GM23248 (cell line): ENCODE measurements at regions not wholly inside any gene's neighbourhood (a gene's known extent, or its start where the extent isn't known, plus 50 kb on each side); places are given as distances from the start of the nearest gene placed in this dataset.

Source experiments
- DNase-seq: peaks from one replicate; pipeline ENCODE4 v3.0.0-alpha.2; 2015
- H2AFZ ChIP-seq: fragments of 200-600 bp; sonication (generic); 2 replicates; pipeline ENCODE4 v1.6.1; 2016; ENCODE audit warnings: antibody characterized with exemption
- H3F3A ChIP-seq: fragments of 200-600 bp; sonication (generic); 2 replicates; pipeline ENCODE4 v1.6.1; 2016; ENCODE audit warnings: mild to moderate bottlenecking, antibody characterized with exemption, mixed run types; ENCODE audit not compliant: insufficient read depth
- H3K27ac ChIP-seq: fragments of 200-600 bp; sonication (generic); 2 replicates; pipeline ENCODE4 v1.5.1; 2016; ENCODE audit warnings: mild to moderate bottlenecking
- H3K27me3 ChIP-seq: fragments of 200-600 bp; sonication (generic); replicated peaks from 2 replicates; pipeline ENCODE4 v1.6.1; 2016; ENCODE audit warnings: mild to moderate bottlenecking; ENCODE audit not compliant: insufficient read depth
- H3K36me3 ChIP-seq: fragments of 200-600 bp; sonication (generic); 2 replicates; pipeline ENCODE4 v1.6.1; 2016; ENCODE audit warnings: low read depth, mild to moderate bottlenecking
- H3K4me1 ChIP-seq: fragments of 200-600 bp; sonication (generic); 2 replicates; pipeline ENCODE4 v1.6.1; 2016; ENCODE audit warnings: mild to moderate bottlenecking; ENCODE audit not compliant: insufficient read depth
- H3K4me2 ChIP-seq: fragments of 200-600 bp; sonication (generic); one replicate; pipeline ENCODE4 v1.6.1; 2016; ENCODE audit warnings: mild to moderate bottlenecking; ENCODE audit not compliant: unreplicated experiment
- H3K4me3 ChIP-seq: fragments of 200-600 bp; sonication (generic); 2 replicates; pipeline ENCODE4 v1.5.1; 2016; ENCODE audit warnings: mild to moderate bottlenecking
- H3K79me2 ChIP-seq: fragments of 200-600 bp; sonication (generic); 2 replicates; pipeline ENCODE4 v1.6.1; 2016; ENCODE audit warnings: mild to moderate bottlenecking; ENCODE audit not compliant: insufficient read depth
- H3K9ac ChIP-seq: fragments of 200-600 bp; sonication (generic); 2 replicates; pipeline ENCODE4 v1.6.1; 2016; ENCODE audit warnings: mild to moderate bottlenecking
- H3K9me2 ChIP-seq: fragments of 200-600 bp; sonication (generic); 2 replicates; pipeline ENCODE4 v1.6.1; 2016; ENCODE audit warnings: mixed run types, mild to moderate bottlenecking, moderate library complexity; ENCODE audit not compliant: insufficient read depth
- H3K9me3 ChIP-seq: fragments of 200-600 bp; sonication (generic); one replicate; pipeline ENCODE4 v1.6.1; 2017; ENCODE audit warnings: low read depth
- H4K20me1 ChIP-seq: fragments of 200-600 bp; sonication (generic); 2 replicates; pipeline ENCODE4 v1.6.0; 2016; ENCODE audit not compliant: insufficient read depth
- EZH2 ChIP-seq: fragments of 200-600 bp; sonication (generic); IDR thresholded peaks from 2 replicates; pipeline ENCODE4 v1.6.1; 2018; ENCODE audit warnings: antibody characterized with exemption, mild to moderate bottlenecking; ENCODE audit not compliant: insufficient read depth, poor library complexity, severe bottlenecking
- EZH2phosphoT487 ChIP-seq: fragments of 200-600 bp; sonication (generic); IDR thresholded peaks from 2 replicates; pipeline ENCODE4 v1.6.1; 2018; ENCODE audit warnings: antibody characterized with exemption, moderate library complexity, mild to moderate bottlenecking, low read depth; ENCODE audit not compliant: insufficient read depth
- WGBS, 2 experiments: methylation state at CpG; one replicate each; pipeline ENCODE4 v1.1.6; 2015 to 2017; ENCODE audit warnings: low lambda C conversion rate in 2 of 2, low coverage in 1 of 2; ENCODE audit errors: missing lambda C conversion rate in 2 of 2; 5-methylcytosine and 5-hydroxymethylcytosine counted together
- in situ Hi-C: fragments of 300-500 bp; cut with MboI; formaldehyde crosslinking; loops from 2 replicates; pipeline ENCODE4 v1.15.0; 2020

DNA sequence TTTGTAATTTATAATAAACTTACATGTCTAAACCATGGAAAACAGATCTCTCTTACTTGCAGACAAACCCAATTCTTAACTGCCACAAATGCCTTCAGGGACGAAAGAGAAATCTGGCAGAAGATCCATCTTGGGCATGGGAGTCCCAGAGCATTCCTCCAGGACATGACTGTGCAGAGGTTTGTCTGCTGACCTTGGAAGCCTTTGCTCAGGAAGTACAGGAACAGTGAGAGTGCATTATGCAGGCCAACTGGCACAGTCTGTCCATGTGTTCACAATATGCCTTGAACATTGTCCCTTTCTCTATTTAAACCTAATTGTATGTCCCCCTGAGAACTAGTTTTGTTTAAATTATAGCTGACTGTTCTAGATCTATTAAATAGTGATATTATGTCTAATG lies 467.1 kb downstream of the ATP23 start:
- Histone ChIP-seq H3K9me3 (no peaks in the 10 kb centered on the region), H3K4me3 (no peak overlapping the region), H3K4me2 (no peak overlapping the region), H3K9me2 (no peaks in the 10 kb centered on the region), H4K20me1 (no peaks in the 10 kb centered on the region), H2AFZ (peak overlapping the region; percentile 48; the same call in 1 of the 2 replicates), H3K79me2 (no peaks in the 10 kb centered on the region), H3K27me3 (no peaks in the 10 kb centered on the region), H3K36me3 (no peaks in the 10 kb centered on the region), H3K4me1 (peaks cover 23% of the 10 kb centered on the region), H3K27ac (peak overlapping the region; percentile 18; the same call in 1 of the 2 replicates), H3K9ac (no peak overlapping the region), H3F3A (peaks cover 9% of the 10 kb centered on the region; the same call in 1 of the 2 replicates)
- TF ChIP-seq EZH2 = no peak
- no peak for TF ChIP-seq EZH2phosphoT487
- peak; percentile 54 for DNase-seq
- in situ Hi-C loops = no loop called here
- WGBS, 2 experiments = 0 to 20% methylated on average over 1 of the region's 1 CpG

DNA sequence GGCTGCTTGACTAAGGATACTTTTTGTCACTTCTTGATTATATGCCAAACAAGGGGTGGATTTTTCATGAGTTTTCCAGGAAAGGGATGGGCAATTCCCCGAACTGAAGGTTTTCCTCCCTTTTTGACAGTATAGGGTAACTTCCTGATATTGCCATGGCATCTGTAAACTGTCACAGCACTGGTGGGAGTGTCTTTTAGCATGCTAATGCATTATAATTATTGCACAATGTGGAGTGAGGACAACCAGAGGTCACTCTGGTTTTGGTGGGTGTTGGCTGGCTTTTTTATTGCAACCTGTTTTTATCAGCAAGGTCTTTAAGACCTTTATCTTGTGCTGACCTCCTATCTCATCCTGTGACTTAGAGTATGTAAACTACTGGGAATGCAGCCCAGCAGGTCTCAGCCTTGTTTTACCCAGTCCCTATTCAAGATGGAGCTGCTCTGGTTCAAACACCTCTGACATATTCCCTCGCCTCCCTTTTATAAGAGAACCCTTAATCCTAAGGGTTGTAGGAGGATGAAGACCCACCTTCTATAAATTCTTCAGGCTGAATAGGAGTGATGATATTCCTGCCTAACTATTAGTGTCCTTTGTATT lies 471.2 kb downstream of the ATP23 start:
- no peaks in the 10 kb centered on the region for H3K9me3 ChIP-seq
- H3K79me2 ChIP-seq = no peaks in the 10 kb centered on the region
- H3K27me3 ChIP-seq = no peaks in the 10 kb centered on the region
- H2AFZ ChIP-seq = no peak overlapping the region
- DNase-seq = peak; percentile 10
- H3K9me2 ChIP-seq = no peaks in the 10 kb centered on the region
- H3K36me3 ChIP-seq = no peaks in the 10 kb centered on the region
- 52 to 54% methylated on average over 2 of the region's 2 CpGs for WGBS, 2 experiments
- no peak overlapping the region for H3K4me3 ChIP-seq
- peaks cover 55% of the 10 kb centered on the region for H3K4me1 ChIP-seq
- no peak overlapping the region for H3K27ac ChIP-seq
- H3K9ac ChIP-seq = no peak overlapping the region
- no peaks in the 10 kb centered on the region for H4K20me1 ChIP-seq
- no peak for TF ChIP-seq EZH2phosphoT487
- no peak for TF ChIP-seq EZH2
- no peak overlapping the region for H3K4me2 ChIP-seq
- in situ Hi-C loops = no loop called here
- H3F3A ChIP-seq = peaks cover 41% of the 10 kb centered on the region

DNA sequence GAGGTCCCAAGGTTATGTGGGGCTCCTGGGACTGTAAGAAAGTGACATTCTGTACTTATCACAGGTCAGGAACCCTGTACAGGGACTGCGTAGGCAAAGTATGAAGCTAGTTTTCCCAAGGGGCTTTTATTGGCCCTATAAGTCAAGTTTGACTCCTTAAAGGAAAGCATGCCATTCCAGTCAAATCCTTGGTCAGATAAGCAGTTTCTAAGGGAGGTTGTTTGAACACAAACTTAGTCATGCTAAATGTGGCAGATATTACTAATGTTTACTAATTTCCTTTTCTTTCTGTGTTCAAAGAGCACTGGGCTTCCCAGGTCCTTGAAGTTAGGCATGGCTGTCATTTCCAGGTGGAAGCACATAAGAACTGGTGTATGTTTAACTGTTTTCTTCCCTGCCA lies 472.4 kb downstream of the ATP23 start:
- WGBS, 2 experiments = 0% methylated on average over 1 of the region's 1 CpG
- H3K9me2 ChIP-seq = no peaks in the 10 kb centered on the region
- peak overlapping the region; percentile 66 for H3K9ac ChIP-seq
- peak overlapping the region; percentile 55 for H3K4me2 ChIP-seq
- peak overlapping the region; percentile 96 for H3K27ac ChIP-seq
- H3K4me3 ChIP-seq = no peak overlapping the region
- H3K36me3 ChIP-seq = no peaks in the 10 kb centered on the region
- H3K9me3 ChIP-seq = no peaks in the 10 kb centered on the region
- in situ Hi-C loops = no loop called here
- DNase-seq = peak; percentile 85
- peaks cover 48% of the 10 kb centered on the region for H3K4me1 ChIP-seq
- H3K79me2 ChIP-seq = no peaks in the 10 kb centered on the region
- peaks cover 41% of the 10 kb centered on the region for H3F3A ChIP-seq
- H3K27me3 ChIP-seq = no peaks in the 10 kb centered on the region
- TF ChIP-seq EZH2phosphoT487 = no peak
- TF ChIP-seq EZH2 = no peak
- no peak overlapping the region for H2AFZ ChIP-seq
- H4K20me1 ChIP-seq = no peaks in the 10 kb centered on the region

DNA sequence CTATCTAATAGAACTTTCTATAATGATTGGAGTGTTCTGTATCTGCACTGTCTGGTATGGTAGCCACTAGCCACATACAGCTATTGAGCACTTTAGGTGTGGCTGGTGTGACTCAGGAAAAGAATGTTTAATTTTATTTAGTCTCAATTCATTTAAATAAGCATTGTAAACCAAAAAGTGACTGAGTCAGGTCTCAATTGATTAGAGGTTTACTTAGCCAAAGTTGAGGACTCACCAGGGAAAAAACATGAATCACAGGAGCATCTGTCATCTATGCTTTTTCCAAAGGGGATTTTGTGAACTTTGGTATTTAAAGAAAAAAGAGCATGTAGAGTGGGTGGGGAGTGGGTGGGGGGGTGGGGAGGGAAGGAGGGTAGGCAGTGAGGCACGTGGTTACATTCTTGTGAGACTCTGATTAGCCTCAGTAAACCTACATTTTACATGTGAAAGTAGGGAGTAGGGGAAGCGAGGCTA lies 473.1 kb downstream of the ATP23 start:
- H3K4me1 ChIP-seq = peaks cover 47% of the 10 kb centered on the region
- no peaks in the 10 kb centered on the region for H3K27me3 ChIP-seq
- peak overlapping the region; percentile 96 for H3K27ac ChIP-seq
- H3K9me2 ChIP-seq = no peaks in the 10 kb centered on the region
- no peaks in the 10 kb centered on the region for H4K20me1 ChIP-seq
- no peak for TF ChIP-seq EZH2
- no peaks in the 10 kb centered on the region for H3K79me2 ChIP-seq
- peak overlapping the region; percentile 66 for H3K9ac ChIP-seq
- H3F3A ChIP-seq = peaks cover 41% of the 10 kb centered on the region
- H3K4me3 ChIP-seq = no peak overlapping the region
- 29 to 33% methylated on average over 2 of the region's 2 CpGs for WGBS, 2 experiments
- no peak overlapping the region for H2AFZ ChIP-seq
- peak overlapping the region; percentile 55 for H3K4me2 ChIP-seq
- H3K9me3 ChIP-seq = no peaks in the 10 kb centered on the region
- no peaks in the 10 kb centered on the region for H3K36me3 ChIP-seq
- peak; percentile 85 for DNase-seq
- in situ Hi-C loops = no loop called here

DNA sequence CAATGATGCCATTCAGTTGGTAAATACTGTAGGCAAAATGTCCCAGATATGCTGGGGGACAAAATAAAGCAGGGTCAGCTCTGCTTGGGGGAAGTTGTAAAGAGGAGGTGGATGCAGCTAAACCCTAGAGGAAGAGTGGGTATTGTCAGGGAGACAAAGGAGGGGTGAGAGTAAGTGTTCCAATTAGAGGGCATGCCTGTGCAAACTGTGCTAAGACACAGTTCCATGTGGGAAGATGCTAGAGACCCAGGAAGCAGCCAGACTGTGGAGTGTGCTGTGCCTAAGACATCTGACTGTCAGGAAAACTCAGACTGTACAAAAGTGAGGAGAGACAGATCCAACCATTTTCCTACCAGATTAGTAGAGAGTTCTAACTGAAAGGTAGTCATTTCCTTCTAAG lies 474.3 kb downstream of the ATP23 start:
- in situ Hi-C loops = no loop called here
- H3K4me3 ChIP-seq = no peak overlapping the region
- peak overlapping the region; percentile 60 for H3K9ac ChIP-seq
- no peaks in the 10 kb centered on the region for H3K9me3 ChIP-seq
- H3K79me2 ChIP-seq = no peaks in the 10 kb centered on the region
- H3K36me3 ChIP-seq = no peaks in the 10 kb centered on the region
- H3F3A ChIP-seq = peaks cover 53% of the 10 kb centered on the region
- H3K27ac ChIP-seq = peak overlapping the region; percentile 96
- no peak for TF ChIP-seq EZH2phosphoT487
- no peak for TF ChIP-seq EZH2
- H2AFZ ChIP-seq = peak overlapping the region; percentile 65
- no peaks in the 10 kb centered on the region for H4K20me1 ChIP-seq
- DNase-seq = peak; percentile 21
- H3K4me1 ChIP-seq = peaks cover 59% of the 10 kb centered on the region
- peak overlapping the region; percentile 52 for H3K4me2 ChIP-seq
- no peaks in the 10 kb centered on the region for H3K9me2 ChIP-seq
- H3K27me3 ChIP-seq = no peaks in the 10 kb centered on the region
